Stimulated activated naive CD8-positive, alpha-beta T cell treated with anti-CD3 and anti-CD28 coated beads, Interleukin-15, Interleukin-2, amounts not matched to agents 100 ng/mL and 50 ng/mL, for 24 hours (primary cell): ENCODE measurements at regions not wholly inside any gene's neighbourhood (a gene's known extent, or its start where the extent isn't known, plus 50 kb on each side); places are given as distances from the start of the nearest gene placed in this dataset.

Experiments
- H3K27ac Mint-ChIP-seq: one replicate; pipeline ENCODE4 v1.8.0; 2021; ENCODE audit warnings: mild to moderate bottlenecking, mixed read lengths
- H3K27me3 Mint-ChIP-seq: one replicate; pipeline ENCODE4 v1.8.0; 2021; ENCODE audit warnings: mixed read lengths
- H3K36me3 Mint-ChIP-seq: one replicate; pipeline ENCODE4 v1.8.0; 2021; ENCODE audit warnings: low read depth, mixed read lengths
- H3K4me1 Mint-ChIP-seq: one replicate; pipeline ENCODE4 v1.8.0; 2021; ENCODE audit warnings: low read depth, mixed read lengths
- H3K4me3 Mint-ChIP-seq: one replicate; pipeline ENCODE4 v1.8.0; 2021; ENCODE audit warnings: mild to moderate bottlenecking, mixed read lengths
- H3K9me3 Mint-ChIP-seq: one replicate; pipeline ENCODE4 v1.8.0; 2021; ENCODE audit warnings: mixed read lengths

DNA sequence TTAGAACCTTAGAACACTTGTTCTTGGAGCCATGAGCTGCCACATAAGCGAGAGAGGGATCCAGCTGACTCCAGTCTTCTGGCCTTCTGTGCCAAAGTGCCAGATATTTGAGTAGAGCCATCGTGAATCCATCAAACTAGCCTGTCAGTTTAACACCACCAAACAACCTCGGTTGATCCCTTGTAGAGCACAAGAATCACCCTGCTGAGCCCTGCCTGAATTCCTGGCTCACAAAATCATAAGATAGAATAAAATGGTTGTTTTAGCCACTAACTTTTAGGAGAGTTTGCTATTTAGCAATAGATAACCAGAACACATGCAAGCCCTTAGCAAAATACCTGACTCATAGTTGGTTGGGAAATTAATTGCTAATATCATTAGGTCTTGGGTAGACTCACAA is 407.6 kb upstream of the PROK2 start:
- H3K4me3 Mint-ChIP-seq = no peak overlapping the region
- H3K4me1 Mint-ChIP-seq = peaks cover 7% of the 10 kb centered on the region
- H3K36me3 Mint-ChIP-seq = peaks cover 5% of the 10 kb centered on the region
- H3K27ac Mint-ChIP-seq = no peak overlapping the region
- H3K9me3 Mint-ChIP-seq = peaks cover 13% of the 10 kb centered on the region
- peaks cover 4% of the 10 kb centered on the region for H3K27me3 Mint-ChIP-seq

DNA sequence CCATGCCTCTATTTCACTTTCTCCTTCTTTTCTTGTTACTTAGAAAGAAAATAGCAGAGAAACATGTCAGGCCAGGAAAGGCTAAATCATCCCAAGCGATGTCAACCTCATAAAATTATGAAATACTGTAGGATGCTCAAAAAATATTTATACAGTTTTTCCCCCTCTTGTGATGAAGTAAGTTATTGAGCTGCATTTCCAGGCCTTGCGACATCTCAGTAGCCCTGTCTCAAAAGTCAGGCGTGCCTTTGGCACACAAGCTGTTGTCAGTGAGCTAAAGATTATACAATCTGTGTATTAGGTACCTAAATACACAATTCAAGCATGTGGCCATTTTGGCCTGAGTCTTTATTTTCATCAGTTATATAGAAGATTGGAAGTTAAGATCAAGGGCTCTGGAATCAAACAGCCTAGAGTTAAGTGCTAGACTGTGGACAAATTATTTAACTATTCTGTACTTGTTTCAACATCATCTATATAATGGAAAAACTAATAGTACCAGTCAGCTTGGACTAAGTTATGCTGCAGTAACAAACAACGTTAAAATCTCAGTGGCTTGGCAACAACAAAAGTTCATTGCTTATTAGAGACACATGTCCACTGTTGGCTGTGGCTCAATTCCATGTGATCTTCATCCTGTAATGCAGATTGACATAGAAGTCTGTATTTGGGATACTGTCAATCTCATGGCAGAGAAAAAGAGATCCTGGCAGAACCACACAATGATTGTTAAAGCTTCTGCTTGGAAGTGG is 406.4 kb upstream of the PROK2 start:
- peaks cover 4% of the 10 kb centered on the region for H3K27me3 Mint-ChIP-seq
- H3K36me3 Mint-ChIP-seq = peaks cover 5% of the 10 kb centered on the region
- no peak overlapping the region for H3K4me3 Mint-ChIP-seq
- no peak overlapping the region for H3K27ac Mint-ChIP-seq
- H3K4me1 Mint-ChIP-seq = peaks cover 16% of the 10 kb centered on the region
- H3K9me3 Mint-ChIP-seq = peaks cover 13% of the 10 kb centered on the region

DNA sequence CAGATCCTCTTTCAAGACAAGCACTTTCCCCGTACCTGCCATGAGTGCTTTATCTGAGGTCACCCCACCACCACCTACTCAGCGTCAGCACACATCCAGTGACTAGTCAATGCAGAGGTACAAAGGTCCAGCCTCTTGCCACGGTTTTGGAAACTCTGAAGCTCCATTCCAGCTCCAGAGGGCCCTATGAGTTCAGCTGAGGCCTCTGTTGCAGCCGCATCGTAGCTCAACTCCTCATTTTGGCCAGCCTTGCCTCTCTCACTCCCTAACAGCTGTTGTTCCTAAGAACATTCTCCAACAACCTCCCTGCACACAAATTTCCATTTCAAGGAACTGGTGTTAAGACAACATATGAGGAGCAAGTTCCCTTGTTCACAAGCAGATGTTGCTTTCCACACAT is 405.1 kb upstream of the PROK2 start:
- H3K27ac Mint-ChIP-seq = no peak overlapping the region
- peaks cover 26% of the 10 kb centered on the region for H3K4me1 Mint-ChIP-seq
- H3K27me3 Mint-ChIP-seq = peaks cover 4% of the 10 kb centered on the region
- no peak overlapping the region for H3K4me3 Mint-ChIP-seq
- peaks cover 5% of the 10 kb centered on the region for H3K36me3 Mint-ChIP-seq
- peaks cover 13% of the 10 kb centered on the region for H3K9me3 Mint-ChIP-seq

DNA sequence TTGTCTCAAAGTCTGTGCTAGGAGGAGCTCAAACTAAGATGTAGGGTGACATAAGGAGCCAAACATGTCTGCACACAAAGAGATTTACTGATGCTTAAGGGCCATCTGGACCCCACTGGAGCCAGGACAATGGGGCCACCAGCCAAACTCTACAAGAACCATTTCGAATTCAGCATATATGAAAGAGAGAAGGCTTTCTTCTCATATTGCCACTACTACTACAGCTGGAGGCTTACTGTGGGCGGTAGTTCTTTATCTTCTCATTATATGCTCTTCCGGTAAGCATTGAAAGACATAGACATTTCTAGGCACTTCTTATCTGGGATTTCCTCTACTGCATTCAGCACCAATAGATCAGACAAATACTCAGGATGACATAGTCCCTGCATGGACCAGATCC is 404.4 kb upstream of the PROK2 start:
- no peak overlapping the region for H3K27ac Mint-ChIP-seq
- no peak overlapping the region for H3K4me3 Mint-ChIP-seq
- peaks cover 5% of the 10 kb centered on the region for H3K36me3 Mint-ChIP-seq
- H3K4me1 Mint-ChIP-seq = peaks cover 26% of the 10 kb centered on the region
- peaks cover 8% of the 10 kb centered on the region for H3K27me3 Mint-ChIP-seq
- peaks cover 13% of the 10 kb centered on the region for H3K9me3 Mint-ChIP-seq

DNA sequence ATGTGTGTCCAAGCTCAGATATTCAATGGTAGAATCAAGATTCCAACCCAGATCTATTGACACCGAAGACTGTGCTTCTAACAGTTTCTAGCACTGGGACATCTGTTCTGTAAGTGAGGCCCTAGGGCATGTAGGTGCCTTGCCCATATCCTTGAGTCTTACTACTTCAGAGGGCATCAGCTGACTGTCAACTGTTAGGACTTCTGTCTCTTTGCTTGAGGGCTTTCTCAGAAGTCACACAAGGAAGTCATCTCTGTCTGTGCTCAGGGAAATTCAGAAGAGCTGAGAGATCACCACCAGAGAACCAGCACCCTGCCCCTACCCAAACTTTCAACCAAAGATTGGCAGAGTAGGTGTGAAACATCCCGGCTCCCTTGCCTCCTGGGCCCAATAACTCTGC is 403.6 kb upstream of the PROK2 start:
- Mint-ChIP-seq H3K4me1 (peaks cover 26% of the 10 kb centered on the region), H3K4me3 (no peak overlapping the region), H3K27me3 (peaks cover 8% of the 10 kb centered on the region), H3K9me3 (peaks cover 13% of the 10 kb centered on the region), H3K36me3 (peaks cover 5% of the 10 kb centered on the region), H3K27ac (no peak overlapping the region)

DNA sequence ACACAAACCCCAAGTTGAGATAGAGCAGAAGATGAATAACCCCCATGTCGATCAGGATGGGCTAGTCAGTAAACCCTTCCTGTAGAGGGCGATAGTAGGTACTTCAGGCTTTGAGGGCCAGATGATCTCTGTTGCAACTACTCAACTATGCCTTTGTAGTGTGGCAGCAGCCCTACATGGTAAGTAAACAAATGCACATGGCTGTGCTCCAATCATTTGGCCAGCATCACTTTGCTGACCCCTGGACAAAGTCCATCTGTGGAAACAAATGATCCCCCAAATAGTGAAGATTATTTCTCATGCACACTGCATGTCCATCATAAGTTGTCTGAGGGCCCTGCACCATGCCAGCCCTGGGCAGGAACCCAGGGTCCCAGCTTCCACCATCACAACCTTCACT is 402.2 kb upstream of the PROK2 start:
- H3K36me3 Mint-ChIP-seq = no peaks in the 10 kb centered on the region

DNA sequence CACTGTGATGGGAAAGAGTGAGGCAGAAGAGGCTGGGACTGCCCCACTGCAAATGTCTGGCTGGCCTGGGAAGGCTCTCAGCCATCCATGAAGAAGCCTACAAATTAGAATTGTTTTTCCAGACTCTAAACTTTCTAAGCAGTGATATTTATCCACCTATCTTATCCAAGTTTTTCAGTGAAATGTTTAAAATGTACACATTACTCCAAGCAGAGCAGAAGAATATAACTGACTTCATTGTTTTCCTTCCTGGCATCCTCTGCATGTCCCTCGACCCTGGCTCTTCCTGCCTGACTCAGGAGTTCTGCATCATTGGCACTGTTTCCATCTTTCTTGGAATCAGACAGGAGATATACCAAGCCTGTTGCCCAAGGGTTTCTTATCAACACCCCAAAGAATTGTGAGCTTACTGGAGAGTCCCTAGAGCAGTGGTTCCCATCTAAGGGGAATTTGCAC is 401.5 kb upstream of the PROK2 start:
- peak overlapping the region; percentile 60 for H3K27ac Mint-ChIP-seq
- H3K36me3 Mint-ChIP-seq = no peaks in the 10 kb centered on the region
- H3K4me1 Mint-ChIP-seq = peaks cover 26% of the 10 kb centered on the region
- peaks cover 8% of the 10 kb centered on the region for H3K9me3 Mint-ChIP-seq
- H3K4me3 Mint-ChIP-seq = no peak overlapping the region
- H3K27me3 Mint-ChIP-seq = peaks cover 21% of the 10 kb centered on the region

More for the DNA sequence above, 402.2 kb upstream of the PROK2 start:
- peaks cover 26% of the 10 kb centered on the region for H3K4me1 Mint-ChIP-seq
- H3K4me3 Mint-ChIP-seq = no peak overlapping the region
- H3K27me3 Mint-ChIP-seq = peaks cover 15% of the 10 kb centered on the region
- peaks cover 8% of the 10 kb centered on the region for H3K9me3 Mint-ChIP-seq
- H3K27ac Mint-ChIP-seq = peak overlapping the region; percentile 34

DNA sequence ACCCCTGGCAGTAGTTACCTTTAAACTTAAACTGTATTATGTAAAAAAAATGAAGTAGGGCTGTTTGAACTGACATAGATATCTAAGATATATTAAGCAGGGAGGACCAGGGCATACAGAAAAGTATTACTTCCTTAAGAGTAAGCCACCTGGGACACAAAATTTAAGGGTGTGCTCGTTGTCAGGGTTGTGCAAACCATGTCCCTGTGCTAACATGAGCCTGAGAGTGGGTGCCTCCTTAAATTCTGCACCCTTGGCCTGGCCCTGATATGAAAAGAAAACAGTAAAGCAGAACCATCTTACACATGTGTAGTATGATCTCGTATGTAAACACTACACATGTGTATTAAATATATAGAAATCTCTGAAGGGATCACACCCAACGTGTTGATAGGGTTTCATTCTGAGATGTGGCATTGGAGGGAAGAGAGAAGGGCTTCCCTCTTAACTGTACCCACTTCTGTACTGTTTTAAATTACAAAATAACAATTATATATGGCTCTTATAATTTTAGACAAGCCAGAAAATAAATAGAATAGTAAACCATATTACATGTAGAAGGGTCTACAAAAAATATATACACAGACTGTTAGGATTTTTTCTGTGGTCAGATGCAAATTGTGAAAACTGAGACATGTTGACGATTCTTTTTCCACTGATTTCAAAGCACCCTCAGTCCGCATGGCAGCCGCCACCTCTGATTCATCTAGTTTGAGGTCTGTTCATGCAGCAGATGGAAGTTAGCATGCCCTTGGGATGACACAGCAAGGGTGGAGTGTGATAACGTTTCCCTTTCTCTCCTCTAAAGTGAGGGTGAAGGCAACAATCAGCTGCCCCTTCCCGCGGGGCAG is 400.8 kb upstream of the PROK2 start:
- Mint-ChIP-seq H3K27ac (peak overlapping the region; percentile 60), H3K27me3 (peaks cover 27% of the 10 kb centered on the region), H3K9me3 (peaks cover 4% of the 10 kb centered on the region), H3K36me3 (no peaks in the 10 kb centered on the region), H3K4me1 (peaks cover 26% of the 10 kb centered on the region), H3K4me3 (no peak overlapping the region)

DNA sequence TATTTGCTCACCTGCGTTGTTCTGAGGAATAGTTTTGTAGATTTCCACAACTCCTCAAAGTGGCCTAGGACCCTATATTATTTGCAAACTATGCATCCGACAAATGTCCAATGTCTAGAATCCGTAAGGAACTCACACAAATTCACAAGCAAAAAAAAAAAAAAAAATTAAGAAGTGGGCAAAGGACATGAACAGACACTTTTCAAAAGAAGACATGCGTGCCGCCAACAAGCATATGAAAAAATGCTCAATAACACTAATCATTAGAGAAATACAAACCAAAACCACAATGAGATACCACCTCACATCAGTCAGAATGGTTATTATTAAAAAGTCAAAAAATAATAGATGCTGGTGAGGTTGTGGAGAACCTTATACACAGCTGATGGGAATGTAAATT is 398.5 kb upstream of the PROK2 start:
- no peak overlapping the region for H3K27ac Mint-ChIP-seq
- no peaks in the 10 kb centered on the region for H3K9me3 Mint-ChIP-seq
- H3K27me3 Mint-ChIP-seq = peaks cover 41% of the 10 kb centered on the region
- no peak overlapping the region for H3K4me3 Mint-ChIP-seq
- H3K4me1 Mint-ChIP-seq = peaks cover 26% of the 10 kb centered on the region
- H3K36me3 Mint-ChIP-seq = no peaks in the 10 kb centered on the region

DNA sequence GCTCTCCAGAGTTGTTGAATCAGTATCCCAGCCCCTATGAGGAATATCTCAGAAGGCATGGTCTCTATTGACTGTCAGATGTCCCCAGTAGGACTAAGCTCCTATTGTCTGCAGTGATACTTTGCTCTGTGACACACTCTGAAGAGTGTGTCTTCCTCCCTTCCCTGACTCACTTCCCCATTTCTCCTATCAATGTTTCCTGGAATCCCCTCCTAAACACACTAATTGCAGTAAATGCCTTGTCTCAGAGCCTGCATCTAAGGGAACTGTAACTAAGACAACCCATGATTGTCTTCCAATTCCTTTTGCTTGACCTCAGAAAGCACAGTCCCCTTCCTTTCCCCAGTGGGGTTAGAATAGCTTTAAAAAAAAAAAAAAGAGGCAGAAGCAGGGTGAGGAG is 397.3 kb upstream of the PROK2 start:
- Mint-ChIP-seq H3K27ac (no peak overlapping the region), H3K4me1 (peaks cover 26% of the 10 kb centered on the region), H3K4me3 (no peak overlapping the region), H3K36me3 (no peaks in the 10 kb centered on the region), H3K27me3 (peaks cover 51% of the 10 kb centered on the region), H3K9me3 (no peaks in the 10 kb centered on the region)

DNA sequence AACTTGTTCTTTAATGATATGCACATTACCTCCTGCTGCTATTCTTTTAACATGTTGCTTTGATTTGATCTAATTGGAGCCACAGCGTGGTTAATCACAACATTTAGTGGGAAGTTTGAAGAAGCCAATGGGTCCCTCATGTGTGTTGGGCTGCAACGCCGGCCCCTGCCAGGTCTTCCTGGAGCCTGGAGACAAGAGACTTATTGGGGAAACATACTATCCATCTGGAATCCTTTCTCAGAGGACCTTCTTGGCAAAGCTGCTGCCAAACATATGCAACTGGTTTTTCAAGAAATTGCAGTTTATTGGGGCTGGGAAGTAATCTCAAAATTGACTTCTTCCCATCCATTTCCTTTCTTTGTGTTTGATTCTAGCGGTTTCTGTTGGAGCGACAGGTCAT is 396.3 kb upstream of the PROK2 start:
- Mint-ChIP-seq H3K27me3 (peaks cover 60% of the 10 kb centered on the region), H3K4me1 (peaks cover 26% of the 10 kb centered on the region), H3K4me3 (no peak overlapping the region), H3K27ac (no peak overlapping the region), H3K9me3 (no peaks in the 10 kb centered on the region), H3K36me3 (no peaks in the 10 kb centered on the region)

DNA sequence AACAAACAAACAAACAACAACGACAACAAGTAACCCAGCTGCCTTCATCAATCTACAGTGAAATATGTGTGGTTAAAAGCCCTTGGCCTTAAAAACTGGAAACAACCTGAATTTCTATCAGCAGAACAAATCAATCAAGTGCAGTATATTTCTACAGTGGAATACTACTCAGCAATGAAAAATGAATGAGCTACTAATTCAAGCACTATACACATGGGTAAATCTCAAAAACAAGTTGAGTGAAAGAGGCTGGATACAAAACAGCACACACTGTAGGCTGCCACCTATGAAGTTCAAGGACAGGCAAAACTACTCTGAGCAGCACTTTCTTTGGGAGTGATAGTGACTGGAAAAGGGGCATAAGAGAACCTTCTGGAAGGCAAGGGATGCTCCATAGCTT is 395.5 kb upstream of the PROK2 start:
- peaks cover 69% of the 10 kb centered on the region for H3K27me3 Mint-ChIP-seq
- no peak overlapping the region for H3K4me3 Mint-ChIP-seq
- H3K36me3 Mint-ChIP-seq = no peaks in the 10 kb centered on the region
- peaks cover 24% of the 10 kb centered on the region for H3K4me1 Mint-ChIP-seq
- peaks cover 4% of the 10 kb centered on the region for H3K9me3 Mint-ChIP-seq
- no peak overlapping the region for H3K27ac Mint-ChIP-seq

DNA sequence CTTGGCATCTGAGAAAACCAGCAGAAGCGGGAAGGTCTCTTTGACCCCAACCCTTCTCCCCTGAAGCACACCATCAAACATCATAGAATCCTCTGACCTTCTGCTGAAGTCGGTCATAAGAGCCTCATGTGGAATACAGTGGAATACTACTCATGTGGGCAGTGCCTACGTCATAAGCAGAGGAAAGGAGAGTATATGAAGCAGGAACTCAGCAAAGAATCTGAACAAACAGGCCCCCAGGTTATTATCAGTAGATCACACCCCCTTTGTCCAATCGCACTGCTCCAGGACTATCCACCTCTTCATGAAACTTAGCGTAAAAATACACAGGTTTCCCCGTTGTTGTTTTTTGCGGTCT is 394.1 kb upstream of the PROK2 start:
- Mint-ChIP-seq H3K9me3 (peaks cover 4% of the 10 kb centered on the region), H3K4me3 (no peak overlapping the region), H3K4me1 (peaks cover 23% of the 10 kb centered on the region), H3K36me3 (no peaks in the 10 kb centered on the region), H3K27ac (no peak overlapping the region), H3K27me3 (peaks cover 78% of the 10 kb centered on the region)

DNA sequence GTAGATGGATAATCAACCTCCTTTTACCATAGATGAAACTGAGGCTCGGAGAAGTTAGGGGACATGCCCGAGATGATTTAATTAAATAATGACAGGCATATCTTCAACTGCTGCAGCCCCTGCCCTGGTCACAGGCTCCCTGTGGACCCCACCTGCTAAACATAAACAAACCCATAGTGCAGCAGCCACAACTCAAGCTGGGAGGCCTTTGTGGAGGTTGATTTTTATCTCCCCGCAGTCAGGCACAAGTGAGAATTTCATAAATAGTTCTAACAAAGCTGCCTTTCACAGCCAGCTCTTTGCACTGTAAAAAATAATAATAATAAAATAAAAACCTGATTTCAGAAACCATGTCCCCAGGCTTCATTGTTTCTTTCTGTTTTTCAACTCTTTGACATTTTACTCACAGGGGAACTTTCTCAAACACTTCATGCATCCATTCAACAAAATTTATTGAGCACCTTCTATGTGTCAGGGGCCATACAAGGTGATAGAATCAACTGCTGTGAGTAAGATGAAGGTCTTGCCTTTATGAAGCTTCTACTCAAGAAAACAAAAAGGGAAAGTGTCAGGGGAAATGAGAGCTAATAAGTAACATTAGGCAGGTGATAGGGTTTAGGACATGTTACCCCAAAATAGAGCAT is 393.6 kb upstream of the PROK2 start:
- peaks cover 23% of the 10 kb centered on the region for H3K4me1 Mint-ChIP-seq
- H3K27me3 Mint-ChIP-seq = peaks cover 80% of the 10 kb centered on the region
- no peak overlapping the region for H3K4me3 Mint-ChIP-seq
- H3K9me3 Mint-ChIP-seq = peaks cover 4% of the 10 kb centered on the region
- no peak overlapping the region for H3K27ac Mint-ChIP-seq
- H3K36me3 Mint-ChIP-seq = no peaks in the 10 kb centered on the region
